ENCODE measurements at regions not wholly inside any gene's neighbourhood (a gene's known extent, or its start where the extent isn't known, plus 50 kb on each side); places are given as distances from the start of the nearest gene placed in this dataset.
"Not testable (repeated sequence)": the region's sequence is repeated elsewhere in the genome, so short reads cannot be mapped to it uniquely, and the experiment has no call there.

DNA sequence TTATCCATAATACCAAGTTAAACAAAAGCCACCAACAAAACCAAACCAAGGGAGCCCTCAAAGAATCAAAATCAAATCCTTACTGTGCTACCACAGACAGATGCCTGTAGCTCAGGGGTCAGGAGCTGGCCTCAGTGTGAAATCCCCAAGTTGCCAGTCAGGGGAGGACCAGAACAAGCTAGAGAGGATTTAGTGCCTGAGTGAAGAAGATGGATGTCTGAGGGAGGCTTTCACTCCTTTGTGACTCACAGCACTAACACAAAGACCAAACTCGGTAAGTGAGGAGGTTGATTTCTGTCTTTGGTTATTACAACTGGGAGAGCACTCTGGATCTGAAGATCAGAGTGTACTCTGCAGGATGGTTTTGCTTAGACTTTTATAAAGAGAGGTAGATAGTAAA is 189.9 kb upstream of the ZNF184 start:
- Histone ChIP-seq H3K9me3 (ENCODE audit: control insufficient read depth, low read length) (no peaks in the 10 kb centered on the region), H3K4me3 (ENCODE audit: insufficient read depth, low read depth, low read length, poor library complexity, severe bottlenecking) (no peak overlapping the region), H3K36me3 (ENCODE audit: control insufficient read depth, insufficient read depth, low read length) (no peaks in the 10 kb centered on the region), H3K4me1 (ENCODE audit: control insufficient read depth, insufficient read depth, low read length, poor library complexity, severe bottlenecking) (no peaks in the 10 kb centered on the region), H3K27me3 (replicated peaks; ENCODE audit: control insufficient read depth, insufficient read depth, low read length, poor library complexity, severe bottlenecking) (peaks cover 24% of the 10 kb centered on the region), H3K27ac (ENCODE audit: insufficient read depth, low read length, poor library complexity, severe bottlenecking) (no peak overlapping the region)
- DNase-seq: no peak

GRCh38 chr6:27662212-27662611 is 189.3 kb upstream of the ZNF184 start:
- not testable (repeated sequence) for H3K4me3 ChIP-seq (ENCODE audit: insufficient read depth, low read depth, low read length, poor library complexity, severe bottlenecking); H3K9me3 ChIP-seq (ENCODE audit: control insufficient read depth, low read length); H3K27ac ChIP-seq (ENCODE audit: insufficient read depth, low read length, poor library complexity, severe bottlenecking); H3K4me1 ChIP-seq (ENCODE audit: control insufficient read depth, insufficient read depth, low read length, poor library complexity, severe bottlenecking); DNase-seq; H3K36me3 ChIP-seq (ENCODE audit: control insufficient read depth, insufficient read depth, low read length)
- H3K27me3 ChIP-seq (replicated peaks; ENCODE audit: control insufficient read depth, insufficient read depth, low read length, poor library complexity, severe bottlenecking): peaks cover 19% of the 10 kb centered on the region

DNA sequence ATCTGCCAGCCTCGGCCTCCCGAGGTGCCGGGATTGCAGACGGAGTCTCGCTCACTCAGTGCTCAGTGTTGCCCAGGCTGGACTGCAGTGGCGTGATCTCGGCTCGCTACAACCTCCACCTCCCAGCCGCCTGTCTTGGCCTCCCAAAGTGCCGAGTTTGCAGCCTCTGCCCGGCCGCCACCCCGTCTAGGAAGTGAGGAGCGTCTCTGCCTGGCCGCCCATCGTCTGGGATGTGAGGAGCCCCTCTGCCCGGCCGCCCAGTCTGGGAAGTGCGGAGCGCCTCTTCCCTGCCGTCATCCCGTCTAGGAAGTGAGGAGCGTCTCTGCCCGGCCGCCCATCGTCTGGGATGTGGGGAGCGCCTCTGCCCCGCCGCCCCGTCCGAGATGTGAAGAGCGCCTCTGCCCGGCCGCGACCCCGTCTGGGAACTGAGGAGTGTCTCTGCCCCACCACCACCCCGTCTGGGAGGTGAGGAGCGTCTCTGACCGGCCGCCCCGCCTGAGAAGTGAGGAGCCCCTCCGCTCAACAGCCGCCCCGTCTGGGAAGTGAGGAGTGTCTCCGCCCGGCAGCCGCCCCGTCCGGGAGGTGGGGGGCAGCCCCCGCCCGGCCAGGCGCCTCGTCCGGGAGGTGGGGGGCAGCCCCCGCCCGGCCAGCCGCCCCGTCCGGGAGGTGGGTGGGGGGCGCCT is 180.4 kb upstream of the ZNF184 start:
- DNase-seq; H3K4me1 ChIP-seq (ENCODE audit: control insufficient read depth, insufficient read depth, low read length, poor library complexity, severe bottlenecking); H3K36me3 ChIP-seq (ENCODE audit: control insufficient read depth, insufficient read depth, low read length); H3K9me3 ChIP-seq (ENCODE audit: control insufficient read depth, low read length); H3K27ac ChIP-seq (ENCODE audit: insufficient read depth, low read length, poor library complexity, severe bottlenecking); H3K4me3 ChIP-seq (ENCODE audit: insufficient read depth, low read depth, low read length, poor library complexity, severe bottlenecking): not testable (repeated sequence)
- H3K27me3 ChIP-seq (replicated peaks; ENCODE audit: control insufficient read depth, insufficient read depth, low read length, poor library complexity, severe bottlenecking): peaks cover 15% of the 10 kb centered on the region

- peaks cover 21% of the 10 kb centered on the region for H3K27me3 ChIP-seq (replicated peaks; ENCODE audit: control insufficient read depth, insufficient read depth, low read length, poor library complexity, severe bottlenecking)
- DNase-seq: no peak
- H3K27ac ChIP-seq (ENCODE audit: insufficient read depth, low read length, poor library complexity, severe bottlenecking): no peak overlapping the region
- H3K4me3 ChIP-seq (ENCODE audit: insufficient read depth, low read depth, low read length, poor library complexity, severe bottlenecking): no peak overlapping the region
- no peaks in the 10 kb centered on the region for H3K4me1 ChIP-seq (ENCODE audit: control insufficient read depth, insufficient read depth, low read length, poor library complexity, severe bottlenecking)
- no peaks in the 10 kb centered on the region for H3K9me3 ChIP-seq (ENCODE audit: control insufficient read depth, low read length)
- no peaks in the 10 kb centered on the region for H3K36me3 ChIP-seq (ENCODE audit: control insufficient read depth, insufficient read depth, low read length)
These were observed 178.4 kb upstream of the ZNF184 start for GRCh38 chr6:27651371-27651732.

DNA sequence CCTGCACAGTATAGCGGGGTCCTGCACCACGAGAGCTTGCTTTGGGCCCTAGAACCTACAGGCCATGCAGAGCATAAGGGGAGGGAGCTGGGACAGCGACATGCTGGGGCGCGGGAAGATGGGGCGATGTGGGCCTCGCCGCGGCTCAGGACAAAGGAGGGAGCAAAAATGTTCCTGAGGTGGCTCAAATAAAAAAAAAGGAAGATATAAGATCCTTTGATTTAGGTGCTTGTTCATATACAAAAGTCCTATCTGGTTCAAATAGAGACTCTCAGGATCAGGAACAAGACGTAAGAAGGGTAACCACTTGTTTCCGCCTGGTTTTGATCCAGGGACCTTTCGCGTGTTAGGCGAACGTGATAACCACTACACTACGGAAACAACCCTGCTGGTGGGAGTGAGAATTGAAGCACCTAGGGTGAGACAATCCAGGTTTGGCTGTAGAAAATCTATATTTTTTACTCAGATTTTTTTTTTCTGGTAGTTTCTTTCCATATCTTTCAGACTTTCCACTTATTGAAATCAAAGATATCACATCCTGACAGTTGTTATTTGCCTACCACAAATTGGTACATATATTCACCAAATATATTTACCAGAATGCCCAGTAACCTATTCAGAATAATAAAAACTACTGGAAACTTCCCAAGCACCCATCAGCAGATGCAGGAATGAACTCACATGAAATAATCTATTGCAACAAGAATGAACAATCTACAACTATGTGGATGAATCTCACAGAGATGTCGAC is 177.9 kb upstream of the ZNF184 start:
- Histone ChIP-seq H3K27ac (ENCODE audit: insufficient read depth, low read length, poor library complexity, severe bottlenecking) (no peak overlapping the region), H3K4me3 (ENCODE audit: insufficient read depth, low read depth, low read length, poor library complexity, severe bottlenecking) (no peak overlapping the region), H3K36me3 (ENCODE audit: control insufficient read depth, insufficient read depth, low read length) (no peaks in the 10 kb centered on the region), H3K9me3 (ENCODE audit: control insufficient read depth, low read length) (no peaks in the 10 kb centered on the region), H3K4me1 (ENCODE audit: control insufficient read depth, insufficient read depth, low read length, poor library complexity, severe bottlenecking) (no peaks in the 10 kb centered on the region), H3K27me3 (replicated peaks; ENCODE audit: control insufficient read depth, insufficient read depth, low read length, poor library complexity, severe bottlenecking) (peaks cover 21% of the 10 kb centered on the region)
- no peak for DNase-seq

DNA sequence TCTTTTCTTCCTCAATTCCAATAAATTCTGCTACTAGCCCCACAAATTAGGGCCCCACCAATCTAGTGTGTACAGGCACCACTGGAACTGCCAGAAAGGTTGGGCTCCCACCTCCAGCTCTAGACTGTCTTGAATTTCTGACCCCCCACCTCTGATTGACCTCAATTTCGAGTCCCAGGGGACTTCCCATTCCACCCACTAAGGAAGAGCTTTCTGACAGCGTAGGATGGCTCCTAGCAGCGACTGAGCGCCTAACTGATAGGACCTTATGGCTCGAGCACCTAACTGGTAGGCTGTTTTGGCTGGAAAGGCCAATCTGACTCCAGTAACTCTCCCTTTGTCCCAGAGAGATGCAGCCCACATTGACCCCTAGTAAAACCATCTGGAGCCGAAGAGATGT is 171.6 kb upstream of the ZNF184 start:
- H3K27me3 ChIP-seq (replicated peaks; ENCODE audit: control insufficient read depth, insufficient read depth, low read length, poor library complexity, severe bottlenecking): peaks cover 6% of the 10 kb centered on the region
- DNase-seq: no peak
- no peaks in the 10 kb centered on the region for H3K9me3 ChIP-seq (ENCODE audit: control insufficient read depth, low read length)
- H3K36me3 ChIP-seq (ENCODE audit: control insufficient read depth, insufficient read depth, low read length): no peaks in the 10 kb centered on the region
- no peak overlapping the region for H3K27ac ChIP-seq (ENCODE audit: insufficient read depth, low read length, poor library complexity, severe bottlenecking)
- H3K4me1 ChIP-seq (ENCODE audit: control insufficient read depth, insufficient read depth, low read length, poor library complexity, severe bottlenecking): no peaks in the 10 kb centered on the region
- H3K4me3 ChIP-seq (ENCODE audit: insufficient read depth, low read depth, low read length, poor library complexity, severe bottlenecking): no peak overlapping the region

GRCh38 chr6:27642744-27643456 is 170.0 kb upstream of the ZNF184 start:
- DNase-seq: no peak
- H3K9me3 ChIP-seq (ENCODE audit: control insufficient read depth, low read length): no peaks in the 10 kb centered on the region
- H3K27ac ChIP-seq (ENCODE audit: insufficient read depth, low read length, poor library complexity, severe bottlenecking): no peak overlapping the region
- H3K4me1 ChIP-seq (ENCODE audit: control insufficient read depth, insufficient read depth, low read length, poor library complexity, severe bottlenecking): no peaks in the 10 kb centered on the region
- no peaks in the 10 kb centered on the region for H3K36me3 ChIP-seq (ENCODE audit: control insufficient read depth, insufficient read depth, low read length)
- peaks cover 3% of the 10 kb centered on the region for H3K27me3 ChIP-seq (replicated peaks; ENCODE audit: control insufficient read depth, insufficient read depth, low read length, poor library complexity, severe bottlenecking)
- H3K4me3 ChIP-seq (ENCODE audit: insufficient read depth, low read depth, low read length, poor library complexity, severe bottlenecking): no peak overlapping the region

GRCh38 chr6:27635886-27636285 is 163.0 kb upstream of the ZNF184 start:
- H3K27me3 ChIP-seq (replicated peaks; ENCODE audit: control insufficient read depth, insufficient read depth, low read length, poor library complexity, severe bottlenecking); H3K9me3 ChIP-seq (ENCODE audit: control insufficient read depth, low read length); DNase-seq; H3K27ac ChIP-seq (ENCODE audit: insufficient read depth, low read length, poor library complexity, severe bottlenecking); H3K4me3 ChIP-seq (ENCODE audit: insufficient read depth, low read depth, low read length, poor library complexity, severe bottlenecking); H3K4me1 ChIP-seq (ENCODE audit: control insufficient read depth, insufficient read depth, low read length, poor library complexity, severe bottlenecking); H3K36me3 ChIP-seq (ENCODE audit: control insufficient read depth, insufficient read depth, low read length): not testable (repeated sequence)

DNA sequence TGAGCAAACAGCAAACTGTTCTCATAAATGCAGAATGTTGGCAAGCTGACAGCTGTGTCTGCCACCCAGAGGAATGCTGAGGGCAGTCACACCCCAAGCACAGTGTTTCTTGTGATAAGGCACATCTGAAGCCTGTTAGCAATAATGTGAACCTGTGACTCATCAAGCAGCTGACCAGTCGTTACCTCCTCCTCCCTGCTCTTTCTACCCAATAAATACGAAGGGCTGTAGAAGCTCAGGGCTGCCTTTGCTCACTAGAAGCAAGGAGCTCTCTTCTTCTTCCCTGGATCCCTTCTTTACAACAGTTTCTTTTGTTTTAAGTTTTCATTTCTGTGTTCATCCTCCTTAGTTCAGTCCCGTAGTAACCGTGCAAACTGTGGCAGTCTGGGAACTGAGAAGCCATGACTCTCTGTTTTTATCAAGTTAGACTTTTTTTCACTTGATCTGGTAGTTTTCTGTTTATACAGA is 160.3 kb upstream of the ZNF184 start:
- DNase-seq; H3K4me3 ChIP-seq (ENCODE audit: insufficient read depth, low read depth, low read length, poor library complexity, severe bottlenecking); H3K4me1 ChIP-seq (ENCODE audit: control insufficient read depth, insufficient read depth, low read length, poor library complexity, severe bottlenecking); H3K9me3 ChIP-seq (ENCODE audit: control insufficient read depth, low read length); H3K36me3 ChIP-seq (ENCODE audit: control insufficient read depth, insufficient read depth, low read length); H3K27ac ChIP-seq (ENCODE audit: insufficient read depth, low read length, poor library complexity, severe bottlenecking); H3K27me3 ChIP-seq (replicated peaks; ENCODE audit: control insufficient read depth, insufficient read depth, low read length, poor library complexity, severe bottlenecking): not testable (repeated sequence)

GRCh38 chr6:27631609-27631916 is 158.7 kb upstream of the ZNF184 start:
- no peak for DNase-seq
- Histone ChIP-seq H3K27ac (ENCODE audit: insufficient read depth, low read length, poor library complexity, severe bottlenecking) (no peak overlapping the region), H3K36me3 (ENCODE audit: control insufficient read depth, insufficient read depth, low read length) (no peaks in the 10 kb centered on the region), H3K4me3 (ENCODE audit: insufficient read depth, low read depth, low read length, poor library complexity, severe bottlenecking) (no peak overlapping the region), H3K27me3 (replicated peaks; ENCODE audit: control insufficient read depth, insufficient read depth, low read length, poor library complexity, severe bottlenecking) (peaks cover 6% of the 10 kb centered on the region), H3K9me3 (ENCODE audit: control insufficient read depth, low read length) (no peaks in the 10 kb centered on the region), H3K4me1 (ENCODE audit: control insufficient read depth, insufficient read depth, low read length, poor library complexity, severe bottlenecking) (peaks cover 4% of the 10 kb centered on the region)

Measured in effector memory CD4-positive, alpha-beta T cell (primary cell).